ENCODE measurements at regions not wholly inside any gene's neighbourhood (a gene's known extent, or its start where the extent isn't known, plus 50 kb on each side); places are given as distances from the start of the nearest gene placed in this dataset.

DNA sequence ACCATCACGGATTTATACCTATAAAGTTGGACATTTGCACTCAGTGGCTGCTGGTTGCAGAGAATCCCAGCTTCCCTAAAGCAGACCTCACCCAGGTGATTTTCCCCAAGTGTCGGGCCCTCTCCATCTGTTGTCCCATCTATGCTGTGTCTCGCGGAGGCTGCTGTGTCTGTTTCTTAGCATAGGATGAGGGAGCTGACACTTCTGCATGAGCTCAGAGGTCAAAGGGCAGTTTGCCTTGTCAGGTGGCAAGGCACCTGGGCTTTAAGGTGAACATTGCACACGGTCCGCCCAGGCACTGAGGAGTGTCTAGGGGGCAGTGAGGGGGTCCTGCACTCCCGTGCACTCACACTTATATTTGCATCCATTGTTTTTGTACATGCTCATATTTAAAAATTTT is 151.6 kb downstream of the ZIC5 start:
- DNase-seq = no peak

DNA sequence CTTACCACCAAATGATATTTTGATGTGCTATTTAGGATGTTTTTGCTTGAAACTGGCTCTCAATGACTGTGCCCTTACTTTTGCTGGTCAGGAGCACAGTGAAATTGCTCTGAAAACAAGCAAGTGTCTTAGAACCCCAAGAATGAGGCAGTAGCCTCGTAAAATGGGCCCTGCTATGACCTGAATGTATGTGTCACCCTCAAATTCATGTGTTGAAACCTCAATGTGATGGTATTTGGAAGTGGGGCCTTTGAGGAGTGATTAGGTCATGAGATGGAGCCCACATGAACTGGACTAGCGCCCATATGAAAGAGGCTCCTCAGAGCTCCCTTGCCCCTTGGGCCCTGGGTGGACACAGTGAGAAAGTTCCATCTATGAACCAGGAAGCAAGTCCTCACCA is 155.2 kb downstream of the ZIC5 start:
- no peak for DNase-seq

DNA sequence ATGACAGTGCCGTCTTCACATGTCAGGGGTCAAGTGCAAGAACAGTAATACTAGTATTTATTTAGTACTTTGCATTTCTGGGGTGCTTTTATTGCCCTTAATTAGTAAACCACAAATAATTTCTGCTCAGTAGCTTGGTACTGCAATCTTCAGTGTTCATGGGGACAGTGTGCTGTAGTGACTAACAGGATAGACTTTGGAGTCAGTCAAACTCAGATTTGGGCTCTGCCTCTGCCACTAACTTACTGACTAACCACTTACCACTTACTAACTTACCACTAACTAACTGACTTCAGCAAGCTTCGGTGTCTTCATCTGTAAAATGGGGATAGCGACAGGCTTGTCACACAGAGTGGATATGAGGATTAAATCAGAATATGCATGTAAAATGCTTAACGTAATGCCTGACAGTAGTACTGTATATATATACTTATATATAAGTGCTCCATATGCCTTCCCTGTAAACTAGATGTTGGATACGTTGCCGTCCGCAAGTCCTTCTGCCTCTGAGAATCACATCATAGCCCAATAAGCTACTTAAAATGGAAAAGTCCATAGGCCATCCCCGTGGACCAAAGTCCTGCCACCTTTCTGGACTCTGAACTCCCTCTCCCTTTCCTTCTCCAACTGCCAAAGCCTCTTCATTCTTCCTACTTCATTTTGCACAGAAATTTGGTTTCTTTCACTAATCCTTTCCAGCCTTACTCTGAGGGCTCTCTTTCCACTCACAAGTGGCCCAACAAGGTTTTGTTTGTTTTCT is 158.1 kb downstream of the ZIC5 start:
- DNase-seq = no peak

DNA sequence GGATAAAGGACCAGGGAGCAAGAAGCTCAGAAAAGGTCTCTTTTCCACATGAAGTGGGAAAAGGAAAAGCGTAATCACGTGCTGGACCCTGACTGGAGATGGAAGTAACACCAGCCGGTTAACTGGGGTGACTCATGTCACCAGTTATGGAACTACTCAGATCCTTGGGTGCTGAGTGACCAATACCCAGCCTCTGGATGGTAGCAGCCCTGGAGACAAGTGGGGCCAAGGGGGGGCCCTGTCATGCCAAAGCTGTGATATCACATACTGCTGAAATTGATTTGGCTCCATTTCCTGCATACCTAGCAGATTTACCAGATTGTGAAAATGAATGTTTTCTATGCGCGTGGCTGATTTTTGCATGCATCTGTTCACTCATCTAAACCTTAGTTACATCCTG is 158.9 kb downstream of the ZIC5 start:
- no peak for DNase-seq

DNA sequence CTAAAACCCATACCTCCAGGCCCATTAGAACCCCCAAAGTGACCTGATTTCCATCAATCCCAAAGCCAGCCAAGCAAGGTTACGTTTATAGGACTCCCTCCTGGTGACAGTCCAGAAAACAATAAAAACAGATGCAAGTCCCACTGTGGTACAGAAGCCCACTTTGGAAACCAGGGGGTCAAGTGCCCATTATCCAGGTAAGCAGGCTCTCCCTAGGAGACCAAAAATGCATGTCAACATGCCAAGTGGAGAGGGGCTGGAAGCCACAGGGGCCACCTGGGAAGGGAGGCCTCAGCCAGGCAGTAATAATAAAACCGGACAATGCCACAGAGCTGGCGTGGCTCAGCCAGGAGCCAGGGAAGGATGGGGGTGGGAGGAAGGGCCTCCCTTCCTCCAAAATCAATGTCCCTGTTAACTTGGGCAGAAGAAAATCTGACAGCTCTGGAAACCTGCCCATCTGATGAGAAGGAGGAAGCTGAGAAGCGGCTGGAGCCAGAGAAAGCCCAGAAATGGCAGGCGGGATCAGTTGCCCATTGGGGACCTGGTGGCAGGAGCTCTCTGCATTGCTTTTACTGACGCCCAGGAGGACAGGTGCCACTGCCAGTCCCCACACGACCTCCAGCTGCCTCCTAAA is 160.4 kb downstream of the ZIC5 start:
- no peak for DNase-seq

DNA sequence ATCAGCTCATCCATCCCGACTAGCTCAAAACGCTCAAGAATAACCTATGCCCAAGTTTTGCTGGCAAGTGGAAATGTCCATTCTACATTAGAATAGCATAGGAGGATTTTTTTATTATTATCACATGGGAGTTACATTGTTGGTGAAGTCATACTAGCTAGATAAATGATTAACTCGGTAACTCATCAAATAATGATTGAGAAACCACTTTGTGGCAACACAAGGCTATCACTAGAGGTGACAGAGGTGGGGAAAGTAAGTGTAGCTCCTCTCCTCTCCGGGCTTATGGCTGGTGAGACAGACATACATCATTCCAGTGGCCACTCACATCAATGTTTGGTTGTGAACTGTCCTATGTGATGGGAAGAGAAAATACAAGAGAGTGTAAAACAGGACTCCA is 161.6 kb downstream of the ZIC5 start:
- no peak for DNase-seq

DNA sequence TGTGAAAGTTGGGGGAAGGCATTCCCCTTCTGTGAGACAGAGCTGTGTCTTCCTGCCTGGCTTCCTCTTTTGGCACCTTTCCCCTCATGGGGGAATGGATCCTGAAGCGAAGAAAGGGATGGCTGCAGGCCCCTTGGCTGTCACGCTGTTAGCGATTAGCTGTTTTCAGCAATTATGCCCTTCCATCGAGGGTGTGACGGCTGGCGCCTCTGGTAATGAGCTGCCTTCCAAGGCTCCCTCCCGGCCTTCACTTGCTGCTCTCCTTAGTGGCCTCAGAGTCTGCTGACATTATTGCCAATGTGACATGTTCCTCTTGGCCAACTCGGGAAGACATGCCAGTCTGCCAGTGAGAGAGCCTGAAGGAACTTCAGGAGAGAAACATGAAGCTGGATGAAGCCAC is 162.1 kb downstream of the ZIC5 start:
- no peak for DNase-seq

DNA sequence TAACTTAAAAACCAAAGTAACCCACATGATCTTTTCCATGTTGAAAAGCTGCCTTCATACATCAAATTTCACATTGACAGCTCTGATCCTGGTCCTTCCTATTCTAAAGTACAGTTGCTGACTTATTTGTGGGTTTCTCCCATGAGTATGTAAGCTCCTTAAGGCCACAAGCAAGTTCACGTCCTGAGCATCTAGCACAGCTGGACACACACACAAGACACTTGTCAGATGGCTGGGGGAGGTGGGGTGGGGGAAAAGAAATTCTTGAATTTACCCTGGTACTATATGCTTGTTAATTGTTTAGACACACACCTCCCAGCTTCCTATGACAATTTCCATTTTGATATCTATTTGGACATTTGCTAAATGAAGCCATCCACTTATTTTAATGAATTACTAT is 162.8 kb downstream of the ZIC5 start:
- DNase-seq = no peak

DNA sequence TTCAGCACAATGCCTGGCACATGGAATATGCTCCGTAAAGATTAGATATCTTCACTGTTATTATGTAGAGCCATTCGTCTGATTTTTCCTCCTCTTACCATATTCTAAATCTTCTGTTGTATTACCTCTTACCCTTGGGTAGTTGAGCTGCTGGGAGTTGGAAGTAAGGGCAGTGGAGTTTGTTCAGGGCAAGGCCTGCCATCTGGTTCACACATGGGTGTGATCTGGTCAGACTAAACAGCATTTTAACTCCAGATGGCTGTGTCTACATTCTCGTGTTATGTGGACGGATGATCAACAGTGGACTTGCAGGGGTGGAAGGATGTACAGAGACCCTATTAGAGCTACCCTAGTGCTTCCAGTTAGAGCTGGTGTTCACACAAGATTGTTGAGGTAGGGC is 164.9 kb downstream of the ZIC5 start:
- peak; percentile 67 for DNase-seq

DNA sequence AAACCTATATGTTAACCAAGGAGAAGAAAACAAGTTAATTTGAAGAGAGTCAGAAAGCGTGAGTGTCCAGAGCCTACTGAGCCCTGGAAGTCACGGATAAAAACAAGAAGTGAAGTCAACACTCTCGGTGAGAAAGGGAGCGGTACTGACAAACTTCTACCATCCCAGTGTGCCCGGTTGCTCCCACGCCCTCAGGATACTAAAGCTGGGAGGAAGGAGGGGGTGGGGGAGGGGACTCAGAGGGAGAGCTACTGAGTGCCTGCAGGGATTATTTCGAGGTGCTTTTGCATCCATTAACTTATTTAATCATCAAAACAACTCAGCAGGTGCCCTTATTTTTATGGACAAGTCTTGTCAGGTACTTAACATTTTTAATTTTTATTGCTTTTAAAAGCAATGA is 166.2 kb downstream of the ZIC5 start:
- DNase-seq = no peak

DNA sequence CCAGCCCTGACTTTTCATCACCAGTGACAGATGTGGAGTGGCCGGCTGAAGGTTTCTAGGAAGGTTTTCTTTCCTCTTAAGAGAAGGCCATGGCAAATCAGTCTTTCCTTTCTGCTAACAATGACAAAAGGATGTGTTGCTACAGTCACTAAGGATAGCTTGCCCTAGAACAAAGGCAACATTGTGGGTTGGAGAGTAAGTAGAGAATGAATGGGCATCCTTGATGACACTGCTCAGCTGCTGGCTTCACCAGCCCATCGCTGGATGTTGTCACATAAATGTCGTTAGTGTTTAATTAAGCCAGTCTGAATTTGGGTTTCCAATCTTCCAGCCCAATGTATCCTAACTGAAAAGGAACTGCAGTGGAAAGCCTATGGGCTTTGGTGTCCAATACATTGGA is 168.4 kb downstream of the ZIC5 start:
- no peak for DNase-seq

DNA sequence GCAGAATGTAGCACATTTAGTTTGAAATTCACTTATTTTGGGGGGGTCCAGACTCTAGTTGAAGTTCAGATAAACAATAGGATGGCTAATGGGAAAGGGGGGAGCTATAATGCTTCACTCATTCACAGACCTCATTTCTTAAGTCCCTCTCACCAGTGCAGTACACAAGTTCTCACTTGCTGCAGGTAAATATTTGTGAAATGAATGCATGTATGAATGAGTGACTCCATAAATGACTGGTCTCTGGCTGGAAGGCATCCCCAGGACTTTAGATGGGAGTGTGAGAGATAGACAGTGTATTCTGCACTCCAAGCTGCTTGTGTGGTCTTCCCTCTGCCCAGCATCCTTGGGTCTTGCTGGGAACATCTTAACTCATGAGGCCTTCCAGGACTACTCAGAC is 169.2 kb downstream of the ZIC5 start:
- no peak for DNase-seq

DNA sequence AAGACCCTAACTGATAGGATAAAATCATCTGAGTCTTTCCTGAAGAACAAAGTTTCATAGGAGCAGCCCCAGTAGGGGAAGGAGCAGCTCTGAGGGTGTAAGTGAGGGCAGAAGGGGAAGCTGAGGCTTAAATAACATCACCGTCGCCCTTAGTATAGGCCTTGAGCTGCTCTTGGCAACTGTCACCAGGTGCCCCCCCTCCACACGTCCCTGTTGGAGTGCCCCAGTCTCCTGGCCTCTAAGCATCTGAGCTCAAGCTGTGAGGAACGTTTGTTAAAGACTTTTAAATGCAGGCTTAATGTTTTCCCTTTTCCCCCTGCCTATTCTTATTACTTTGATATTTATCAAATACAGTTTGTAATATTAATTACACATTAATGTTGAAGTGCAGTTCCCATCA is 170.6 kb downstream of the ZIC5 start:
- DNase-seq = no peak

DNA sequence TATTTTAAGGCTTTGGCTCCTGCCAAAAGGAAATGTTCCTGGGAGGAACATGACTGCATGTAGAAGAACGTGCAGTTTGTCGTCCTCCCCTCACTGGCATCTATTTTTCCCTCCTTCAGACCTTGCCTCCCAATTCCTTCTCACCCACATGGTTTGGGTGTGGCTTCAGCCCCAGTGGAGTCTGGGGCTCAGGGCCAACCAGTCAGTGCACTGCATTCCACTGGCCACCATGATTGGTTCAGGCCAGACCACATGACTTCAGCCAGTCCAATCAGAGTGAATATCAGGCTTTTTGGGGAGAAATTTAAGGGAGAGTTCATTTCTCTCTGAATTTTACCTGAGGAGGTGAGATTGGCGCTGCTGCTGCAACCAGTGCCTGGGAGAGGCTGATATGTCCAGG is 171.6 kb downstream of the ZIC5 start:
- no peak for DNase-seq

DNA sequence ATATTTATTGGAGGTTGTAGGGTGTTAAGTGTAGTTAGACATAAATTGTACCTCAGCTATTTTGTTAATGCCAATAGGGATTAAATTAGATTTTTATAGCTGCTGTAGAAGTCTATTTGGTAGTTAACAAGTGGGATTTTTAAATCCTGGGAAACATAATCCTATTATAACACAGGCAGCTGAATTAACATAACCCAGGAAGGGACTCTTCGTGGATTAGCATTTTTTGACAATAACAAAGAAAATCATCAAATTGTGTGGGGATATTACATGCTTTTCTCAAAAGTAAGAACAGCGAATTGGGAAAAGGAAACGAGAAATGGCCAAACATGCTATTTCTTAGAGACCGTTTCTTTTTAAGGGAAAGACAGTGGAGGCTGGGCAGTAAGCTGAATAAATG is 172.8 kb downstream of the ZIC5 start:
- DNase-seq = no peak

DNA sequence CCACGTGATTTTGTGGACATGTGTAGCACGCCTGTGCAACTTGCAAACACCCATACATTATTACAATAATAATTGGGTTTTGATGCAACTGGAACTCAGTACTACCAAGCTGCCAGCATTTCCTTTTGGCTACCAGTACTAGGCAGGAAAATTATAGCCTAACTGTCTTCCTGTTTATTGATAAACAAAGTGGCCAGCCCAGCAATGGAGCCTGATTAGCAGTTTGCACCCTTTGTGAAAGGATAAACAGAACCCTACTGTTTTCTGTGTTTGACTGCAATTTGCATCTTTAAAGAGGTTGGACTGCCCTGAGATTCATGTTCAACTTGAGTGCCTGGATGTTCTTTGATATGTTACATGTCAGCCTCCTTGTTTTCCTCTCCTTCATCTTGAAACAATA is 173.9 kb downstream of the ZIC5 start:
- DNase-seq = no peak

DNA sequence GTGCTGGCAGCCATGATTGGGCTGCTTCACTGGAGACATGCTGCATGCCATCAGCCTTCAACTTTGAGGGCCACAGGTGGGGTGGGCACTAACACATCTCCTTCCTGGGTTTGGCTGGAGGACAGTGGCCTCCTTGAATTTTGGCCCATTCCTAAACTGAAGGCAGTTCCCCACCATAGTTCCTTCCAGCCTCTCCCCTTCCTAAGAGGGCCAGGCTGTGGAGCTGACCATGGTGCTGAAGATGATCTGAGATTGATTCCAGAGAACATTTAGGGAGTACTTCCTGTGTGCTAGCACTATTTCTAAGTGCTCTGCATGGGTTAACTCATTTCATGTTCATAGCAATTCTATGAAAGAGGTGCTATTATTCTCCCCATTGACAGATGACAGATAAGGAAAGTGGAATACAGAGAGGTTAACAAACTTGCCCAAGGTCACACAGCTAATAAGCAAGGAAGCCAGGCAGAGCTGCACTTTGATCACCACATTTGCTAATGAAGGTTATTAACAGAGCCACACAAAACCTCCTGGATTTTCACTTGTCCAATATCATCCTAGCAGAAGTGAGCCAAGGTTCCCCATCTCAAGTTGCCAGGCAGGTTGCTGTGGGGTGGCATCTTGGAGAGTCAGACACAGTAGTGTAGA is 175.3 kb downstream of the ZIC5 start:
- DNase-seq = no peak

DNA sequence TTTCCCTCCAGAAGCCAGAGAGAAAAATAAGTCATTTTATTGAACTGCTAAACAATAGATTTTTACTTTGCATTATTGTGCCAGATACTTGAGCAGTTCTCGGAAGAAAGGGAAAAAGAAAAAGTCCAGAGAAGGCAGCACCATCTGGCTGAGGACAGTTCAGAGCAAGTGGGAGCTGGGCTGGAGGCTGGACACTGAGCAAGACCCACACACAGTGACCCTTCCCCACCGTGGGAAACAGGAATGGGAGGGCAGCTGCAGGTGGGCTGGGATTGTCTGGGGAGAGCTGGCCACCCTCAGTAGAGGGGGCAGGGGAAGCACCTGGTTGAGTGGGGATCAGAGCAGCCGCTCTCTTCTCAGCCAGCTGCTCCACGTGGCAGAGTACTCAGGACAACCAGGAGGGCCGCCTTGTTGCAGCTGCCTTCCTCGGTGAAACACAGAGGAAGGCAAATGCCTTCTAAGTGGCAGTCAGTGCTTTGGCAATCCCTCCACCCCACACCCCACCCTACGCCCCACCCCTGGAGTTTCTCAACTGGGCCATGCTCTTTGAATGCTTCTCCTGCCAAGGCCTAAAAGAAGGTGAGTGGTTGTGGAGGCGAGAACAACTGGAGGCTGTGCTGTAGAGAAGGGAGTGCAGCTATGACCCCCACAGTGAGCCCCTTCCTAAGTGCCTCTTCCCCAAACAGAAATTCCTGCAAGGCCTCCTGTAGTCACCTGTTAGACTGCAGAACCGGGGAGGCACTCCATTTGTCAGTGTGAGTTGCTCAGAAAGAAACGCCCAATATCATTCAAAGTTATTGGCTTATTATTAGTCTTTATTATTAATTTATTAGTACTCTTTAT is 179.3 kb downstream of the ZIC5 start:
- peak; percentile 31 for DNase-seq

DNA sequence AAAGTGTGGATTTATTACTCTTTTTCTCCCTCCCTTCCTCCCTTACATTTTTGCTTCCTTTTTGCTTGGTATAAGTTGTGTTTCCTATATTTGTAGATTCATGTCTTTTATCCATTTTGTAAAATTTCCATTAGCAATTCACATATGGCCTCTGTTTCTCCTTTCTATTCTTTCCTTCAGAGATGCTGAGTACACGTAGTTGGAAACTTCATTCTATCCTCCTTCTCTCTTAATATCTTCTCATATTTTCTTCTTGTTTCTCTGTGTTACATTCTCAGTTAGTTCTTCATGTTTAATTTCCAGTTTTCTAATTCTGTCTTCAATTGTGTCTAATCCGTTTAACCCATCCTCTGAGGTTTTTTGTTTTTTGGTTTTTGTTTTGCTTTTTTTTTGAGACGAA is 188.9 kb downstream of the ZIC5 start:
- no peak for DNase-seq

DNA sequence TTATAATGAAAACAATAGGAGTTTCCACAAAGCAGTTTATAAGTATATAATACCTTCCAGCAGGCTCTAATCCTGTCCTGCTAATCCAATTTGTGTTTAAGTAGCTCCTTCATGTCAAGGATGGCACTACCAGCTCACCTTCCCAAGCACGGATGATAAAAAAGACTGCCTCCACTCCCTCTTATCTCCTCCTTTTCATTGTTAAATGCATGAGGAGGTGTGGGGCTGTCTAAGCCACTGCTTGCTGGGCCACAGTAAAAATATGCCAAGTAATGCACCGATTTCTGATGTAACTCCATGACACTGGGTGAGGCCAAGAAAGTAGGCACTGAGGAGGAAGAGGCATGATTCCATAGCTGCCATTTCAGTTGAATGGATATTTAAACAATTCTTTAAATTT is 193.1 kb downstream of the ZIC5 start:
- DNase-seq = peak; percentile 93

DNA sequence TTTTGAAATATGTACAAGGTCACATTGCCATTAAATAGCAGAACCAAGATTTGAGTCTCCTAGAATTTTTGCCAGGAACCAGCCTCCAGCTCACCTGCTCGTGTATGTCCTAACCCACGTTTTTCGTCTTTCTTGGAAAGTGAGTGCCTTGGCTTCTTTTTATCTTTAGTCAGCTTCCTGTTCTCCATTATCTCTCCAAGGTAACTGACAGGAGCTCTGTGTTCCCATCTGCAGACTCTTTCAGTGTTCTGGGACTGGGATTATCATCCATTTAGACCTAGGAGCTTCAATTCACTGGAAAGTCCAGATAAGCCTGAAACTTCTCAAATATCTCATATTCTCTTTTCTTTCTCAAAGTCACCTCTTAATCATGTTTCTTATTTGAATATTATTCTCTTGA is 193.7 kb downstream of the ZIC5 start:
- DNase-seq = no peak

DNA sequence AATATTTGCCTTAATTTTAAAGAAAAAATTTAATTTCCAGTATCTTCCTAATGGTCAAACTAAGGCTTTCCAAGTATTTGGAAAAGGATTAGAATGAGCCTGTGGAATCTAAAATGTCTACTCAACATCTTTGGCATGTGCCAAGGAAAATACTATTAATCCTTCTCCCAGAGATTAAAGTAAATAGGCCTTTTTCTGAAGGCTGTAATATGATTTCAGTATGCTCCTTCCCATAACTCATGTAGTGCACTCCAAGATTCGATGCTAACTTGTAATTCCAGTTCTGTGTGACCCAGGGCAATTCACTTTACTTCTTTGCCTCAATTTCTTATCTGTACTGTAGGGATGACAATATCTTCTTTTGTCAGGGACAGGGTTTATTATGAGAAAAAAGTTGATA is 196.9 kb downstream of the ZIC5 start:
- DNase-seq = no peak

DNA sequence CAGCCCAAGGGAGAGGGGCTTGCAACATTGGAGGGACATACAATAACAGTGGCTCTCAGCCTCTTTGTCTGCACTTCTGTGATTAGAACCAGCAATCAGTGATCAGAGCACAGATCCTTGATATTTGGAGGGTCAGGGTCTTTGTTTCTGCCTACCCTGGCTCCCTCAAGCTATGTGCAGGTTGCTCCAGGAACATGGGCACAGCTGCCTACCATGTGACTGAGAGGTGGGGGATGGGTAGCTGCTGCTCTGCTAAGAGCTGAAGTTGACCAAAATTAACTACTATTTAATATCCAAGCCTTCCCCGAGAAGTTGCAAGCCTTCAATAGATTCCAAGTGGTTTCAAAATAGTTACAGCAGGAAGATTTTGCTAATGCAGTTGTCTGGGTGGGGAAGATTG is 202.6 kb downstream of the ZIC5 start:
- no peak for DNase-seq

DNA sequence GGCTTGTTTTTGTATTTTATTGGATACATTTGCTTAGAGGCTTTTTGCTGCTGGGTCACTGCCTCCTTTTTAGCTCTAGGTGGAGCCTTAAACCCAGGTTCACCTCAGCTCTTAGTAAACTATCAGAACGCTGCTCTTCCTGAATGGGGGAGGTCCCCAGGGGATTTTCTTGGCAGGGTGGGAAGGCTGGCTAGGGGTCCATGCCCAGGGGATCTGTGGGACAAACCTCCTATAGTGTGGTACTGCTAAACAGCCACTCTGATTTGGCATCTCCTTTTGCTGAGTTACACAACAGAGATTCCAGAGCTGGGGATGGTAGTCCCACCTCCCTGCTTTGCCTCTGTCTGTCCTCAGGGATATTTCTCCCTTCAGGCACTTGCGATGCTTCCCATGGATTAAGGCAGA is 204.9 kb downstream of the ZIC5 start:
- no peak for DNase-seq

All from NCI-H524 treated with DMSO at 0.1 percent for 48 hours (cell line).